ENCODE measurements at regions not wholly inside any gene's neighbourhood (a gene's known extent, or its start where the extent isn't known, plus 50 kb on each side); places are given as distances from the start of the nearest gene placed in this dataset.
A peak's percentile ranks its signal among the peaks of the same experiment; 100 is the strongest.

- 42 to 83% methylated on average over 2 to 4 of the region's 4 CpGs for WGBS, 2 donors (ENCODE audit: low coverage in 1 of 2)
- H3K4me3 ChIP-seq, result no peak overlapping the region
- H3K4me1 ChIP-seq, result no peaks in the 10 kb centered on the region
- TF ChIP-seq POLR2AphosphoS5 (IDR thresholded peaks at IDR 0.05) (no peak), EP300 (IDR thresholded peaks at IDR 0.05) (no peak), CTCF (IDR thresholded peaks at IDR 0.05) (no peak), POLR2A (IDR thresholded peaks at IDR 0.05) (no peak)
- no peak overlapping the region for H3K27ac ChIP-seq
- no peaks in the 10 kb centered on the region for H3K9me3 ChIP-seq
- peak; percentile 58 for ATAC-seq
- no peaks in the 10 kb centered on the region for H3K36me3 ChIP-seq
- H3K27me3 ChIP-seq, result no peaks in the 10 kb centered on the region
Measured at GRCh38 chr15:36428102-36428845, 151.2 kb upstream of the CDIN1 start.

GRCh38 chr15:36429707-36430106 is 149.7 kb upstream of the CDIN1 start:
- 82% methylated on average over 2 of the region's 2 CpGs for WGBS, 2 donors (ENCODE audit: low coverage in 1 of 2)
- ATAC-seq, result no peak
- H3K9me3 ChIP-seq, result no peaks in the 10 kb centered on the region
- H3K4me3 ChIP-seq, result no peak overlapping the region
- H3K27me3 ChIP-seq, result no peaks in the 10 kb centered on the region
- H3K4me1 ChIP-seq, result no peaks in the 10 kb centered on the region
- H3K27ac ChIP-seq, result no peak overlapping the region
- TF ChIP-seq POLR2AphosphoS5 (IDR thresholded peaks at IDR 0.05) (no peak), POLR2A (IDR thresholded peaks at IDR 0.05) (no peak), CTCF (IDR thresholded peaks at IDR 0.05) (no peak), EP300 (IDR thresholded peaks at IDR 0.05) (no peak)
- no peaks in the 10 kb centered on the region for H3K36me3 ChIP-seq

- no peak for ATAC-seq
- H3K27ac ChIP-seq, result no peak overlapping the region
Measured at GRCh38 chr15:36430280-36430679, 149.1 kb upstream of the CDIN1 start.

GRCh38 chr15:36430726-36431265 is 148.6 kb upstream of the CDIN1 start:
- no peak for TF ChIP-seq EP300 (IDR thresholded peaks at IDR 0.05)
- TF ChIP-seq CTCF (IDR thresholded peaks at IDR 0.05), result no peak
- TF ChIP-seq POLR2A (IDR thresholded peaks at IDR 0.05), result no peak
- no peak for TF ChIP-seq POLR2AphosphoS5 (IDR thresholded peaks at IDR 0.05)
- H3K36me3 ChIP-seq, result no peaks in the 10 kb centered on the region
- WGBS, 2 donors (ENCODE audit: low coverage in 1 of 2), result 82 to 90% methylated on average over 3 to 4 of the region's 4 CpGs
- no peak overlapping the region for H3K4me3 ChIP-seq
- no peaks in the 10 kb centered on the region for H3K4me1 ChIP-seq
- ATAC-seq, result no peak
- no peaks in the 10 kb centered on the region for H3K27me3 ChIP-seq
- H3K27ac ChIP-seq, result no peak overlapping the region
- H3K9me3 ChIP-seq, result no peaks in the 10 kb centered on the region

More at GRCh38 chr15:36430280-36430679, 149.1 kb upstream of the CDIN1 start:
- WGBS, 2 donors (ENCODE audit: low coverage in 1 of 2), result 100% methylated on average over 1 of the region's 1 CpG; no CpG with 5 or more reads in 1 of the 2 donors
- no peaks in the 10 kb centered on the region for H3K36me3 ChIP-seq
- H3K4me1 ChIP-seq, result no peaks in the 10 kb centered on the region
- H3K9me3 ChIP-seq, result no peaks in the 10 kb centered on the region
- no peak overlapping the region for H3K4me3 ChIP-seq
- no peaks in the 10 kb centered on the region for H3K27me3 ChIP-seq
- no peak for TF ChIP-seq EP300 (IDR thresholded peaks at IDR 0.05)

GRCh38 chr15:36432161-36432560 is 147.3 kb upstream of the CDIN1 start:
- H3K4me1 ChIP-seq, result no peaks in the 10 kb centered on the region
- 70 to 74% methylated on average over 2 of the region's 2 CpGs for WGBS, 2 donors (ENCODE audit: low coverage in 1 of 2)
- ATAC-seq, result no peak
- TF ChIP-seq EP300 (IDR thresholded peaks at IDR 0.05) (no peak), POLR2A (IDR thresholded peaks at IDR 0.05) (no peak), POLR2AphosphoS5 (IDR thresholded peaks at IDR 0.05) (no peak), CTCF (IDR thresholded peaks at IDR 0.05) (no peak)
- no peaks in the 10 kb centered on the region for H3K9me3 ChIP-seq
- H3K4me3 ChIP-seq, result no peak overlapping the region
- no peaks in the 10 kb centered on the region for H3K36me3 ChIP-seq
- no peak overlapping the region for H3K27ac ChIP-seq
- H3K27me3 ChIP-seq, result no peaks in the 10 kb centered on the region

Measured in gastroesophageal sphincter (tissue), 4 donors.